ENCODE measurements at regions not wholly inside any gene's neighbourhood (a gene's known extent, or its start where the extent isn't known, plus 50 kb on each side); places are given as distances from the start of the nearest gene placed in this dataset.
"Not testable (repeated sequence)": the region's sequence is repeated elsewhere in the genome, so short reads cannot be mapped to it uniquely, and the experiment has no call there.

- DNase-seq = no peak
Measured at GRCh38 chr2:20130160-20130560, 78.7 kb upstream of the LAPTM4A start.

DNA sequence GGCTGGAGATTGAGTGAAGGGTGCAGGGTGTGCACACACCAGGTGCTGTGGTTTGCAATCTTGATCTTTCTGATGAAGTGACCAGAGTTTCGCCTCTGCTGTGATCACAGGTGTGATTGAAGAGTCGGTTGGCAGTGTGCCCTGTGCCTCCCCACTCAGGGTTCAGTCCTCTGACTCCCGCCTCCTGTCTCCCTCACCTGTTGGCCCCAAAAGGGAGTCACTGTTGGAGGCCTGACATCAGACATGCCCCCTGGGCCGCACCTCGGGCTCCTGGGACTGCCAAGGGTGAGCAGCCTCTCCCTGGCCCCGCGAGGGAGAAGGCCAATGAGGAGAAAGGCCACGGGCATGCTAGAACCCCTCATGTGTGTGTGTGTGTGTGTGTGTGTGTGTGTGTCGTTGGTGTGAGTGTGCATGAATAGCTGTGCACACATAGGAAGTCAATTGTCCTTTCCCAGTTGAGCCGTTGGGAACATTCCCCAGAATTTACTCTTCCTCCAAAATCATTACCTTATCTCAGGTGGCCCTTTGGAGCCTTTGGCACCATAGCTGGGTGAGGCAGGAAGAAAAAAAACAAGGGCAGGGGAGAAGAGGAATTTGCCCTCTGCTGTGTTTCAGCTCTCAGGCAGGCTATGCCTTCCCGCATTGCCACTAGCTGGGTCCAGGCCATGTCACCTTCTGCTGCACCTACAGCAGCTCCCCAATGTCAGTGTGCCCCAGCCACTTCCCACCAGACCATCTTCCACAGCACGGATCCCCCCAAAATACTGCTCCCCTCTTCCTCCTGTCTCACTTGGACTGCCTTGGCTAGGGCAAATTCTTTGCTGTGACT, 78.1 kb upstream of the LAPTM4A start:
- peak; percentile 83 for DNase-seq

GRCh38 chr2:20128506-20129330, 77.3 kb upstream of the LAPTM4A start:
- no peak for DNase-seq

DNA sequence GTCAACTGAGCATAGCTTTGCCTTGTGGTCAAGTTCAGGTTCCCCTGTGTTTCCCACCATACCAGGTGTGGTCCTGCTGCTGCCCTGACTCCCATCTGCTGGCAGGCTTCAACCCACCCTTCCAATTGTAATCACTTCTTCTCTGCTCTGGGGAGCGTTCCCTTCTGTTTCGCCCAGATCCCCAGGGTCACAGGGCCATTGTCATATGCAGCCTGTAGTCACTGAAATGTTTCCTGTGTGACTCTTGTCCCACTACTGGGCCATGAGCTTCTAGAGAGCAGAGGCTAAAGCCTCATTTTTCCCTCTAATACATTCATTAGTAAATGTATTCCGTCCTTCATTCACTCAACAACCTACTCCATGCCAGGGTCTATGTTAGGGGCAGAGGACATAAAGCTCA, 75.0 kb upstream of the LAPTM4A start:
- DNase-seq = no peak

- no peak for DNase-seq
Measured at GRCh38 chr2:20126040-20126439, 74.6 kb upstream of the LAPTM4A start.

GRCh38 chr2:20125616-20126015, 74.2 kb upstream of the LAPTM4A start:
- DNase-seq = no peak

DNA sequence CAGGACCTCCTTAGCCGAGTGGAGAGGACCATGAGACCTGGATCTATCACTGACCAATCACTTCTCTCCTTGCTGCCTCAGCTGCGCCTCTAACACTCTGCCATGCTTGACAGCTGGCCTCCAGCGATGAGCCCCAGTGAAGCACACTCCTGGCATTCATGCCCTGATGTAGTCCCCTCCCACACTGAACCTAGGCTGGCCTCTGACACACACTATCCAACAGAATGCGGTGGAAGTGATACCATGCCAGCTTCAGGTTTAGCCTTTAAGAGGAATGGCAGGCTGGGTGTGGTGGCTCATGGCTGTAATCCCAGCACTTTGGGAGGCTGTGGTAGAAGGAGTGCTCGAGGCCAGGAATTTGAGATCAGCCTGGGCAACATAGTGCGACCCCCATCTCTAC, 73.7 kb upstream of the LAPTM4A start:
- DNase-seq = no peak

DNA sequence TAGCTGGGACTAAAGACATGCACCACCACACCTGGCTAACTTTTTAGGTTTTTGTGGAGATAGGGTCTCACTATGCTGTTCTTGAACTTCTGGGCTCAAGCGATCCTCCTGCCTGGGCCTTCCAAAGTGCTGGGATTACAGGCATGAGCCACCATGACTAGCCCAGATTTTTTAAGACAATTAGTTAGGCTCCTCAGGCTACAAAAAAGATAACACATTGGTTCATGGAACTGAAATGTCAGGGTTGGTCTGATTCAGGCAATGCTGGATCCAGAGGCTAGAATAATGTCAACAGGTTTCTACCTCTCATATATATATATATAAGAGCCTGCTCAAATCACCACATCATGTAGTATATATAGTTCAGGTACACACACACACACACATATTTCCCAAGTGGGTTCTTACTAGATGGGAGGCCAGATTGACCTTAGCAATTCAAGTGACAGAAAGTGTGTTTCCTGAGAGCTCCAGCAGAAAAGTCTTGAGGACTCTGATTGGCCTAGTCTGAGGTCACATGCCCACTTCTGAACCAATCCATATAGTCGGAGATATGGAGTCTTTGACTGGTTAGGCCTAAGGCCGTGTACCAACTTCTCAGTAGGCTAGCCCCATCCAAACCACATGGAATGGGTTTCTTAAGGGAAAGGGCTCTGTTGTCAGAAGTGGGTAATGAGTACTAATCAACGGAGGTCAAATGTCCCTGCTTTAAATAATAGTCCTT, 72.6 kb upstream of the LAPTM4A start:
- DNase-seq = no peak

- no peak for DNase-seq
Measured at GRCh38 chr2:20122864-20123263, 71.4 kb upstream of the LAPTM4A start.

- no peak for DNase-seq
Measured at GRCh38 chr2:20120569-20121416, 69.4 kb upstream of the LAPTM4A start.

GRCh38 chr2:20118051-20118450, 66.6 kb upstream of the LAPTM4A start:
- no peak for DNase-seq

DNA sequence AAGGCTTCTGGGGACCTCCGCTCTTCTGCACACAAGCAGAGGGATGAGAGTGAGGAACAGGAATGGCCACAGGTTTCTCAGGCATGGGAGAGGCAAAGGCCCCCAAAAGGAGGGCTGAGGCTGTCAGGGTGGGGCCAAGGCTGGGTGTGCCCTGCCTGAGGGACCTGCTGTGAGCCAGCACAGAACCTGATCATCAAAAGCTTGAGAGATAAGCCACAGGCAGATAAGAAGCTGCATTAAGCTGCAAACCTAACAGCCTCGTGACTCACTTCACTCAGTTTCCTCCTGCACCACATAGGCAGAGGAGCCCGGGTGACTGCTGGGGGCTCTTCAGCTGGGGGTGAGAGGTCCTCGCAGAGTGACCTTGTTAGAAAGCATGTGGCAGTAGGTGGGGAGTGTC, 64.5 kb upstream of the LAPTM4A start:
- DNase-seq = no peak

GRCh38 chr2:20115374-20115773, 63.9 kb upstream of the LAPTM4A start:
- DNase-seq = no peak

GRCh38 chr2:20113986-20114938, 62.8 kb upstream of the LAPTM4A start:
- no peak for DNase-seq

- no peak for DNase-seq
Measured at GRCh38 chr2:20113004-20113796, 61.8 kb upstream of the LAPTM4A start.

DNA sequence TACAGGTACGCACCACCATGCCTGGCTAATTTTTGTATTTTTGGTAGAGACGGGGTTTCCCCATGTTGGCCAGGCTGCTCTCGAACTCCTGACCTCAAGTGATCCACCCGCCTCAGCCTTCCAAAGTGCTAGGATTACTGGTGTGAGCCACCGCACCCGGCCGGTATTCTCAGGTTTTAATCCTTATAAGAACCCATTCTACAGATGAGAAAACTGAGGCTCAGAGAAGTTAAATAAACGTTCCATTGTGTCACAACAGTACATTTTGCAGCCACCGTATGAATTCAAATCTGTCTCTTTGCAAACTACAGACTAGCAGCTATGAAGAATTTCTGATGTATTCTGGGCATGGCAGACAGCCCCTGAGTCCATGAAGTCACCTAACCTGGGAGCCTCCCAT, 60.9 kb upstream of the LAPTM4A start:
- DNase-seq = not testable (repeated sequence)

DNA sequence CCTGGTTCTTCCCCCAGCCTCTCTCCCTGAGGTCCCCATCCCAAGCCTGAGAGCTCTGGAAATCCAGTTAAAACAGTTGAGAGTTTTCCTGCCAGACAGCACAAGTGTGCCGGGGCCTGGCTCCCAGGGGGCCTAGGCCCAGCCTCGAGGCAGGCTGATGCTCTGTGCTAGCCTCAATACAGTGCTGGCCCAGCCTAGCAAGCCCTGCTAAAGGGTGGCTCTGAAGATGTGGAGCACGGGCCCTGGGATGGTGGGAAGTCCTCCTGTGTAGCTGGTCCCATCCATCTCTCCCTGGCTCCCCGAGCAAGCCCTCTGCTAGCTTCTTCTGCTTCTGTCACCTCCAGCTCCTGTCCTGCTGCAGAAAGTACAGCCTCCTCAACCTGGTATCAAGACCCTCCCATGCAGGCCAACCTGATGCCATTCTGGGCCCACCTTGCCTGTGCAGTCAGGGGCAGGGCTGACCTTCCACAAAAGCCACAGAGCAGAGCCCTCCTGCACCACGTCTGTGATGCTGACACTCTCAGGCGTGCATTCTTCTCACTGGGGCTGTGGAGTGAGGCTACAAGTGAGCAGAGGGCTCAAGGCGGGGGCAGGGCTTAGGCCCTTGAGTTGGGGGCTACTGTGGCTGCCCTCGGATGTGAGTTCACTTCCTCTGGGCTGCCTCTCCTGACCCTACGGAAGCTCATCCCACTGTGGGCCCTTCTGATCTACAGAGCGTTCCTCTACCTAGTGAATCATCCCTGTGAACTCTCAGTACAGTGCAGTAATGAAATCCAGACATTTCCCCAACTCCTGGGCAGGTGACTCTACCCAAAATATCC, 60.1 kb upstream of the LAPTM4A start:
- no peak for DNase-seq

DNA sequence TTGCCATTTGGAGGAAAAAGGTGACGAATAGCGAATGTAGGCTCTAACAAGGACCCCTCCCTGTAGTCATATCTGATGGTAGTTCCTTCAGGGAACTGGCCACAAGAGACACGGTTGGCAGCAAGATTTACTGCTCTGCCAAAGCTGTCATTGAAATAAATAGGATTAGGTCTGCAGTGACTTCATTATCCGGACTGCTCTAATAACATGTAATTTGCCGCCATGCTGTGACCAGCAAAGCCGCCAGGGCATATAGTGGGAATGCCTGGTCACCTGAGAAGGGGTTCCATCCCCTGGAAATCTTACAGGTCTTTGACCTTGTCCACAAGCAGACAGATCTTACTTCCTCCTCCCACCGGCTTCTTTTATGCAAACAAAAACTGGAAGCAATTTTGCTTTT, 59.4 kb upstream of the LAPTM4A start:
- DNase-seq = no peak

GRCh38 chr2:20110383-20110782, 59.0 kb upstream of the LAPTM4A start:
- DNase-seq = no peak
